BJ (cell line): ENCODE measurements at regions not wholly inside any gene's neighbourhood (a gene's known extent, or its start where the extent isn't known, plus 50 kb on each side); places are given as distances from the start of the nearest gene placed in this dataset.

Experiments
- CTCF ChIA-PET: fragments of 350-600 bp; formaldehyde crosslinking; extraction: SDS; loops from one replicate; lab custom pipeline; 2021; ENCODE audit warnings: antibody characterized with exemption, inconsistent platforms; lab: Yijun Ruan, JAX
- POLR2A ChIA-PET: fragments of 300-600 bp; sonication (Branson Sonifier 250); formaldehyde crosslinking; extraction: SDS; loops from one replicate; lab custom pipeline; 2021; ENCODE audit warnings: antibody characterized with exemption; lab: Charles Lee
- DNase-seq: peaks from one replicate; pipeline ENCODE4 v3.0.0-alpha.2; 2011; ENCODE audit warnings: low read depth
- H3K27me3 ChIP-seq: 2 replicates; pipeline ENCODE4 v1.6.0; 2011; ENCODE audit warnings: low read length; ENCODE audit not compliant: control insufficient read depth, insufficient read depth
- H3K36me3 ChIP-seq: 2 replicates; pipeline ENCODE4 v1.5.1; 2011; ENCODE audit warnings: low read length; ENCODE audit not compliant: control insufficient read depth, insufficient read depth
- H3K4me3 ChIP-seq: 2 replicates; pipeline ENCODE4 v1.5.1; 2011; ENCODE audit warnings: low read depth, mild to moderate bottlenecking, control low read depth, low read length
- CTCF ChIP-seq: IDR thresholded peaks from 2 replicates; pipeline ENCODE4 v1.5.1; 2011; ENCODE audit warnings: low read depth, mild to moderate bottlenecking, control low read depth, inconsistent platforms, low read length, moderate library complexity; ENCODE audit not compliant: insufficient read depth

- Histone ChIP-seq H3K27me3 (no peaks in the 10 kb centered on the region), H3K36me3 (no peaks in the 10 kb centered on the region), H3K4me3 (no peak overlapping the region)
- TF ChIP-seq CTCF = no peak
- ChIA-PET POLR2A (no interaction called here), CTCF (no interaction called here)
- no peak for DNase-seq
Measured at GRCh38 chr7:41536873-41537665, 165.8 kb downstream of the INHBA start.

- POLR2A ChIA-PET = no interaction called here
- TF ChIP-seq CTCF = no peak
- no peaks in the 10 kb centered on the region for H3K27me3 ChIP-seq
- no peaks in the 10 kb centered on the region for H3K36me3 ChIP-seq
- H3K4me3 ChIP-seq = no peak overlapping the region
- CTCF ChIA-PET = no interaction called here
- no peak for DNase-seq
Measured at GRCh38 chr7:41536122-41536872, 166.6 kb downstream of the INHBA start.

- TF ChIP-seq CTCF = no peak
Measured at GRCh38 chr7:41529831-41530230, 173.1 kb downstream of the INHBA start.

GRCh38 chr7:41524876-41525275 is 178.0 kb downstream of the INHBA start:
- Histone ChIP-seq H3K27me3 (no peaks in the 10 kb centered on the region), H3K36me3 (no peaks in the 10 kb centered on the region), H3K4me3 (no peak overlapping the region)
- TF ChIP-seq CTCF = no peak
- CTCF ChIA-PET = interaction anchor here (0.6 kb wide), 1 partner anchor 108 kb away, joined by 3 read pairs; no protein-coding TSS in a partner anchor
- no peak for DNase-seq
- POLR2A ChIA-PET = no interaction called here

More at GRCh38 chr7:41529831-41530230, 173.1 kb downstream of the INHBA start:
- Histone ChIP-seq H3K4me3 (no peak overlapping the region), H3K27me3 (no peaks in the 10 kb centered on the region), H3K36me3 (no peaks in the 10 kb centered on the region)
- POLR2A ChIA-PET = no interaction called here
- no peak for DNase-seq
- CTCF ChIA-PET = no interaction called here

- DNase-seq = no peak
- no peak overlapping the region for H3K4me3 ChIP-seq
- H3K27me3 ChIP-seq = no peaks in the 10 kb centered on the region
- ChIA-PET POLR2A (no interaction called here), CTCF (no interaction called here)
- H3K36me3 ChIP-seq = no peaks in the 10 kb centered on the region
- TF ChIP-seq CTCF = no peak
Measured at GRCh38 chr7:41520445-41520844, 182.4 kb downstream of the INHBA start.
